Upper lobe of left lung (tissue), 6 donors: ENCODE measurements at regions not wholly inside any gene's neighbourhood (a gene's known extent, or its start where the extent isn't known, plus 50 kb on each side); places are given as distances from the start of the nearest gene placed in this dataset.

Experiments used
- ATAC-seq, 2 donors: fragments of 200-7000 bp; cut with Tn5 transposase; one replicate each; pipeline ENCODE4 v1.9.1; 2022; ENCODE audit warnings: mild to moderate bottlenecking in 2 of 2, moderate library complexity in 2 of 2; ENCODE audit not compliant: low FRiP score in 2 of 2
- DNase-seq, 2 donors: peaks; one replicate each; pipeline ENCODE4 v3.0.0-alpha.2; 2019 to 2020
- H3K27ac ChIP-seq, 4 donors: fragments of 200-600 bp; sonication (generic); one replicate each; pipeline ENCODE4 v1.5.1; 2016 to 2019
- H3K27me3 ChIP-seq, 4 donors: fragments of 200-600 bp; sonication (generic); one replicate each; pipeline ENCODE4 v1.5.1; 2017 to 2019
- H3K36me3 ChIP-seq, 4 donors: fragments of 200-600 bp; sonication (generic); one replicate each; pipeline ENCODE4 v1.5.1; 2016 to 2019
- H3K4me1 ChIP-seq, 4 donors: fragments of 200-600 bp; sonication (generic); one replicate each; pipeline ENCODE4 v1.5.1; 2018 to 2019
- H3K4me3 ChIP-seq, 4 donors: fragments of 200-600 bp; sonication (generic); one replicate each; pipeline ENCODE4 v1.5.1; 2017 to 2019; ENCODE audit warnings: mild to moderate bottlenecking in 2 of 4, moderate library complexity in 1 of 4
- H3K9me3 ChIP-seq, 4 donors: fragments of 200-600 bp; sonication (generic); one replicate each; pipeline ENCODE4 v1.5.1; 2018 to 2019
- EP300 ChIP-seq, 4 donors: sonication (generic); formaldehyde crosslinking; IDR thresholded peaks; one replicate each; pipeline ENCODE4 v1.5.1; 2017; ENCODE audit warnings: antibody characterized with exemption in 4 of 4, control low read depth in 2 of 4
- POLR2A ChIP-seq, 4 donors: fragments of 450-650 bp; IDR thresholded peaks; one replicate each; pipeline ENCODE4 v1.5.1; 2016 to 2017; ENCODE audit warnings: antibody characterized with exemption in 4 of 4, mild to moderate bottlenecking in 2 of 4
- POLR2AphosphoS5 ChIP-seq, 2 donors: sonication (generic); formaldehyde crosslinking; IDR thresholded peaks; one replicate each; pipeline ENCODE4 v1.5.1; 2017; ENCODE audit warnings: antibody characterized with exemption in 2 of 2
- WGBS, 2 donors: methylation state at CpG; one replicate each; pipeline ENCODE4 v1.1.5; 2017 to 2018; 5-methylcytosine and 5-hydroxymethylcytosine counted together
- TF ChIP-seq, protein P1 (sequence below), 6 experiments: fragments of 450-650 bp in 4 of 6; fragments of 200-600 bp in 2 of 6; sonication (generic) in 2 of 6; IDR thresholded peaks; one replicate each; pipeline ENCODE4 v1.5.1; 2016 to 2019; ENCODE audit warnings: antibody characterized with exemption in 6 of 6
- donor health status: DM: no; HTN: no; CAD: no; lungs with moderate emphysema.
- donor health status: DM: no; HTN: yes; CAD: no; lungs with severe emphysema.

DNA sequence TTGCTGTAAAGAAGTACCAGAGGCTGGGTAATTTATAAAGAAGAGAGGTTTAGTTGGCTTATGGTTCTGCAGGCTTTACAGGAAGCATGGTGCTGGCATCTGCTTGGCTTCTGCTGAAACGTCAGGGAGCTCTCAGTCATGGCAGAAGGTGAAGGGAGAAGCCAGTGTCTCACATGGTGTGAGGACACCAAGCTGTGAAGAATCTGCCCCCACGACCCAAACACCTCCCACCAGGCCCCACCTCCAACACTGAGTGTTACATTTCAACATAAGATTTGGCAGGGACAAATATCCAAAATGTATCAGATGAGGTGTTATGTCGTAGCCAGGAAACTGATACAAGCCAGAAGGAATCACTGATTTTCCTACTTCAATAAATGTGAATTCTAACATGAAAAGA, 136.5 kb downstream of the CYSLTR2 start:
- Histone ChIP-seq H3K36me3 (no peaks in the 10 kb centered on the region), H3K27me3 (no peaks in the 10 kb centered on the region), H3K4me3 (no peak overlapping the region), H3K27ac (no peak overlapping the region), H3K4me1 (no peaks in the 10 kb centered on the region), H3K9me3 (no peaks in the 10 kb centered on the region)
- no peak for ATAC-seq
- WGBS, 2 donors: 73 to 77% methylated on average over 3 of the region's 3 CpGs
- TF ChIP-seq, protein P1, sequence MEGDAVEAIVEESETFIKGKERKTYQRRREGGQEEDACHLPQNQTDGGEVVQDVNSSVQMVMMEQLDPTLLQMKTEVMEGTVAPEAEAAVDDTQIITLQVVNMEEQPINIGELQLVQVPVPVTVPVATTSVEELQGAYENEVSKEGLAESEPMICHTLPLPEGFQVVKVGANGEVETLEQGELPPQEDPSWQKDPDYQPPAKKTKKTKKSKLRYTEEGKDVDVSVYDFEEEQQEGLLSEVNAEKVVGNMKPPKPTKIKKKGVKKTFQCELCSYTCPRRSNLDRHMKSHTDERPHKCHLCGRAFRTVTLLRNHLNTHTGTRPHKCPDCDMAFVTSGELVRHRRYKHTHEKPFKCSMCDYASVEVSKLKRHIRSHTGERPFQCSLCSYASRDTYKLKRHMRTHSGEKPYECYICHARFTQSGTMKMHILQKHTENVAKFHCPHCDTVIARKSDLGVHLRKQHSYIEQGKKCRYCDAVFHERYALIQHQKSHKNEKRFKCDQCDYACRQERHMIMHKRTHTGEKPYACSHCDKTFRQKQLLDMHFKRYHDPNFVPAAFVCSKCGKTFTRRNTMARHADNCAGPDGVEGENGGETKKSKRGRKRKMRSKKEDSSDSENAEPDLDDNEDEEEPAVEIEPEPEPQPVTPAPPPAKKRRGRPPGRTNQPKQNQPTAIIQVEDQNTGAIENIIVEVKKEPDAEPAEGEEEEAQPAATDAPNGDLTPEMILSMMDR (IDR thresholded peaks at IDR 0.05): no peak
- TF ChIP-seq POLR2AphosphoS5 (IDR thresholded peaks at IDR 0.05) (no peak), EP300 (IDR thresholded peaks at IDR 0.05) (no peak), POLR2A (IDR thresholded peaks at IDR 0.05) (no peak)
- no peak for DNase-seq

DNA sequence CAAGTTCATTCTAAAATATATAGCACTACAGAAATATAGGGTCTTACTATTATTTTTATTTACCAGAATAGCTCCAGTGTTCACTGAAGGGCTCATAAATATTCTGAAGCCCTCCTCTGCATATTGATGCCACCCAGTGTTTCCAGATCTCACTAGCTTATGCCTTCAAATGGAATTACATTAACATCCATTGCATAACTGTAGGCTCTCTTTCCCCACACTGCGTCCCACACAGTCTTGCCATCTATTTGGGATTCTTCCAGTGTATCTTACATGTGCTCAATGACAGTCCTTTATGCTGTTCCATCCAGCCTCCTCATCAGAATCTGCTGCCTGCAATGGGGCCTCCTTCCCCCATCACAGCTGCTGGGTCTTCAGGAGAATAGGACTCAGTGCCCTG, 137.2 kb downstream of the CYSLTR2 start:
- TF ChIP-seq EP300 (IDR thresholded peaks at IDR 0.05) (no peak), POLR2A (IDR thresholded peaks at IDR 0.05) (no peak), POLR2AphosphoS5 (IDR thresholded peaks at IDR 0.05) (no peak)
- TF ChIP-seq, protein P1 (IDR thresholded peaks at IDR 0.05): no peak
- DNase-seq (no peak), ATAC-seq (no peak)
- Histone ChIP-seq H3K4me1 (no peaks in the 10 kb centered on the region), H3K9me3 (no peaks in the 10 kb centered on the region), H3K36me3 (no peaks in the 10 kb centered on the region), H3K27ac (no peak overlapping the region), H3K27me3 (no peaks in the 10 kb centered on the region), H3K4me3 (no peak overlapping the region)
- WGBS, 2 donors: 92 to 94% methylated on average over 1 of the region's 1 CpG

DNA sequence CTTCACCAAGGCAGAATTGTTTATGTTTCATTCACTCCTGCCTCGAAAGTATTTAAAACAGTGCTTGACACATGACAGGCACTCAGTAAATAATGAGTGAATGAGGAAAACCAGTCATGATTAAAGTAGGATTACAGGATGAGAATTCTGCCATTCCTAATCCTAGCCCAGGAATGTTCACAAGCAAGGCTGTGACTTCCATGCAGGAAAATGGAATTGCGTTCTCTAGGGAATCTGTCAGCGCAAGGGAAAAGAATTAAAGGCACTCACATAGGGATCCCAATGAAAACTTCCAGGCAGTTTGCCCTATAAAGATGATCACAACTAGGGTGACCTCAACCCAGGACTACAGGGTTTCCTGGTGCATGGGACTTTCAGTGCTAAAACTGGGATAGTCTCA, 143.4 kb downstream of the CYSLTR2 start:
- ATAC-seq (no peak), DNase-seq (no peak)
- H3K4me1 ChIP-seq: no peaks in the 10 kb centered on the region
- no peak overlapping the region for H3K4me3 ChIP-seq
- no peaks in the 10 kb centered on the region for H3K36me3 ChIP-seq
- no peak for TF ChIP-seq POLR2A (IDR thresholded peaks at IDR 0.05)
- no peak for TF ChIP-seq EP300 (IDR thresholded peaks at IDR 0.05)
- no peak for TF ChIP-seq POLR2AphosphoS5 (IDR thresholded peaks at IDR 0.05)
- TF ChIP-seq, protein P1 (IDR thresholded peaks at IDR 0.05): no peak
- H3K27ac ChIP-seq: no peak overlapping the region
- WGBS, 2 donors: 44 to 51% methylated on average over 3 of the region's 3 CpGs
- H3K27me3 ChIP-seq: no peaks in the 10 kb centered on the region
- no peaks in the 10 kb centered on the region for H3K9me3 ChIP-seq

DNA sequence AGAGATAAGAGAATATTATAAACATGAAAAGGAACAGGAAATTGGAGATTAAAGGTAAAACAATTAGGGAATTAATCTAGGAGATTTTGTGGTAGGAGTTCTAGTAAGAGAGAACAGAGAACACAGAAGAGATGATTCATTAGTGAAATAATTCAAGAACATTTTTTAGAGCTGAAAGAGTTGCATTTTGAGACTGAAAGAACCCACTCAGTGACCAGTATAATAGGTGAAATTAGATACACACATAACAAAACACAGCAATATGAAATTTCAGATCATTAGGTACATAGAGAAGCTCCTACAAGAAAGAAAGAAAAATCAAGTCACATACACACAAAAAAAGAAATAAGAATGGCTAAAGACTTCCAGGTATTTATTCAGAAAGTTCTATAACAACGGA, 144.0 kb downstream of the CYSLTR2 start:
- Histone ChIP-seq H3K4me1 (no peaks in the 10 kb centered on the region), H3K9me3 (no peaks in the 10 kb centered on the region), H3K27me3 (no peaks in the 10 kb centered on the region), H3K36me3 (no peaks in the 10 kb centered on the region), H3K4me3 (no peak overlapping the region), H3K27ac (no peak overlapping the region)
- WGBS, 2 donors: 94 to 96% methylated on average over 1 of the region's 1 CpG
- TF ChIP-seq POLR2AphosphoS5 (IDR thresholded peaks at IDR 0.05) (no peak), EP300 (IDR thresholded peaks at IDR 0.05) (no peak), POLR2A (IDR thresholded peaks at IDR 0.05) (no peak)
- TF ChIP-seq, protein P1 (IDR thresholded peaks at IDR 0.05): no peak
- DNase-seq (no peak), ATAC-seq (no peak)

DNA sequence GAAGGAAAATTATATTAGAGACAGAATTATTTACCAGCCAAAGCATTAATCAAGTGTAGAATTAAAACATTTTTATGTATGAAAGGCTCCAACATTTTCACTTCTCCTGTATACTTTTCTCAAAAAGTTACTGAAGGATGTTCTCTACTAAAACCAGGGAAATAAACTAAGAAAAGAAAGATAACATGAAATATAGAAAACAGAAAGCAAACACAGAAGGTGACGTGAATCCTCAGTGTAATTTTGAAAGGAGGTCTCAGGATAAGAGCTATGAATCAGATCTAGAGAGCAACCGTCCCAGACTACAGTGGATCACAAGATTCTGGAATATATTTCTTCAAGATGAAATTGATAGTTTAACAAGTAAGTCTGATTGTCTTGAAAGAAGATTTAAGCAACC, 144.5 kb downstream of the CYSLTR2 start:
- H3K36me3 ChIP-seq: no peaks in the 10 kb centered on the region
- H3K9me3 ChIP-seq: no peaks in the 10 kb centered on the region
- TF ChIP-seq POLR2AphosphoS5 (IDR thresholded peaks at IDR 0.05): no peak
- TF ChIP-seq POLR2A (IDR thresholded peaks at IDR 0.05): no peak
- TF ChIP-seq, protein P1 (IDR thresholded peaks at IDR 0.05): no peak
- TF ChIP-seq EP300 (IDR thresholded peaks at IDR 0.05): no peak
- DNase-seq (no peak), ATAC-seq (no peak)
- H3K27ac ChIP-seq: no peak overlapping the region
- WGBS, 2 donors: 90% methylated on average over 2 of the region's 2 CpGs
- H3K27me3 ChIP-seq: no peaks in the 10 kb centered on the region
- H3K4me3 ChIP-seq: no peak overlapping the region
- H3K4me1 ChIP-seq: no peaks in the 10 kb centered on the region
